ENCODE measurements at regions not wholly inside any gene's neighbourhood (a gene's known extent, or its start where the extent isn't known, plus 50 kb on each side); places are given as distances from the start of the nearest gene placed in this dataset.

DNA sequence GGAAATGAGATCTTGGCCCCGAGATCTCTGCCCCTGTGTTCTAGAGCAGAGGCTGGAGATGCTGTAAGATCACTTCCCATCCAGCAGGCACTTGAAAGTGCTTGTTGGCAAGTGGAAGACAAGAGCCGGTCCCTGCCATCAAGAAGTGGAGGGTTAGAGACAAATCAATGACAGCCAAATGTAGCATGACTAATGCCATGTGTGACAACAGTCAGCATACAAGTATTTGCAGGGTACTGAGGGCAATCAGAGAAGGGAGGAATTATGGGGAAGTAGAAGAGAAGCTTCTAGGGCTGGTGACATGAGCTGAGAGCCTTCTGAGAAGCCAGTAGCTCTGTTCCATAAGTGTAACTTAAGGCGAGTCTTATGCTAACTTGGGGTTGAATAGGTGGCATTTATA, 58.6 kb downstream of the TMEM17 start:
- no peaks in the 10 kb centered on the region for H3K36me3 ChIP-seq (ENCODE audit: control insufficient read depth in 2 of 2, insufficient read depth in 1 of 2, low read length in 2 of 2)
- no peaks in the 10 kb centered on the region for H3K9me3 ChIP-seq (ENCODE audit: control insufficient read depth, insufficient read depth, low read depth, low read length)
- no peak overlapping the region for H3K4me3 ChIP-seq (ENCODE audit: low read depth, low read length)
- no peak for TF ChIP-seq ZNF184 (tag by site-specific recombination; IDR thresholded peaks at IDR 0.05)
- no peak for TF ChIP-seq ZNF610 (tag by site-specific recombination; IDR thresholded peaks at IDR 0.05; ENCODE audit: borderline replicate concordance)
- no peak for TF ChIP-seq YY1 (tag by site-specific recombination; IDR thresholded peaks at IDR 0.05)
- TF ChIP-seq, protein P1, sequence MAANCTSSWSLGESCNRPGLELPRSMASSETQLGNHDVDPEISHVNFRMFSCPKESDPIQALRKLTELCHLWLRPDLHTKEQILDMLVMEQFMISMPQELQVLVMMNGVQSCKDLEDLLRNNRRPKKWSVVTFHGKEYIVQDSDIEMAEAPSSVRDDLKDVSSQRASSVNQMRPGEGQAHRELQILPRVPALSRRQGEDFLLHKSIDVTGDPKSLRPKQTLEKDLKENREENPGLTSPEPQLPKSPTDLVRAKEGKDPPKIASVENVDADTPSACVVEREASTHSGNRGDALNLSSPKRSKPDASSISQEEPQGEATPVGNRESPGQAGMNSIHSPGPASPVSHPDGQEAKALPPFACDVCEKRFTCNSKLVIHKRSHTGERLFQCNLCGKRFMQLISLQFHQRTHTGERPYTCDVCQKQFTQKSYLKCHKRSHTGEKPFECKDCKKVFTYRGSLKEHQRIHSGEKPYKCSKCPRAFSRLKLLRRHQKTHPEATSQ (tag by site-specific recombination; IDR thresholded peaks at IDR 0.05) = no peak
- TF ChIP-seq, protein P2, sequence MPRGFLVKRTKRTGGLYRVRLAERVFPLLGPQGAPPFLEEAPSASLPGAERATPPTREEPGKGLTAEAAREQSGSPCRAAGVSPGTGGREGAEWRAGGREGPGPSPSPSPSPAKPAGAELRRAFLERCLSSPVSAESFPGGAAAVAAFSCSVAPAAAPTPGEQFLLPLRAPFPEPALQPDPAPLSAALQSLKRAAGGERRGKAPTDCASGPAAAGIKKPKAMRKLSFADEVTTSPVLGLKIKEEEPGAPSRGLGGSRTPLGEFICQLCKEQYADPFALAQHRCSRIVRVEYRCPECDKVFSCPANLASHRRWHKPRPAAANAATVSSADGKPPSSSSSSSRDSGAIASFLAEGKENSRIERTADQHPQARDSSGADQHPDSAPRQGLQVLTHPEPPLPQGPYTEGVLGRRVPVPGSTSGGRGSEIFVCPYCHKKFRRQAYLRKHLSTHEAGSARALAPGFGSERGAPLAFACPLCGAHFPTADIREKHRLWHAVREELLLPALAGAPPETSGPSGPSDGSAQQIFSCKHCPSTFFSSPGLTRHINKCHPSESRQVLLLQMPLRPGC (tag by site-specific recombination; IDR thresholded peaks at IDR 0.05) = no peak
- TF ChIP-seq, protein P3, sequence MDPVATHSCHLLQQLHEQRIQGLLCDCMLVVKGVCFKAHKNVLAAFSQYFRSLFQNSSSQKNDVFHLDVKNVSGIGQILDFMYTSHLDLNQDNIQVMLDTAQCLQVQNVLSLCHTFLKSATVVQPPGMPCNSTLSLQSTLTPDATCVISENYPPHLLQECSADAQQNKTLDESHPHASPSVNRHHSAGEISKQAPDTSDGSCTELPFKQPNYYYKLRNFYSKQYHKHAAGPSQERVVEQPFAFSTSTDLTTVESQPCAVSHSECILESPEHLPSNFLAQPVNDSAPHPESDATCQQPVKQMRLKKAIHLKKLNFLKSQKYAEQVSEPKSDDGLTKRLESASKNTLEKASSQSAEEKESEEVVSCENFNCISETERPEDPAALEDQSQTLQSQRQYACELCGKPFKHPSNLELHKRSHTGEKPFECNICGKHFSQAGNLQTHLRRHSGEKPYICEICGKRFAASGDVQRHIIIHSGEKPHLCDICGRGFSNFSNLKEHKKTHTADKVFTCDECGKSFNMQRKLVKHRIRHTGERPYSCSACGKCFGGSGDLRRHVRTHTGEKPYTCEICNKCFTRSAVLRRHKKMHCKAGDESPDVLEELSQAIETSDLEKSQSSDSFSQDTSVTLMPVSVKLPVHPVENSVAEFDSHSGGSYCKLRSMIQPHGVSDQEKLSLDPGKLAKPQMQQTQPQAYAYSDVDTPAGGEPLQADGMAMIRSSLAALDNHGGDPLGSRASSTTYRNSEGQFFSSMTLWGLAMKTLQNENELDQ (tag by site-specific recombination; IDR thresholded peaks at IDR 0.05; ENCODE audit: low read depth) = no peak
- TF ChIP-seq SP2 (tag by site-specific recombination; IDR thresholded peaks at IDR 0.05) = no peak
- TF ChIP-seq ZBTB8A (tag by site-specific recombination; IDR thresholded peaks at IDR 0.05) = no peak
- TF ChIP-seq, protein P4, sequence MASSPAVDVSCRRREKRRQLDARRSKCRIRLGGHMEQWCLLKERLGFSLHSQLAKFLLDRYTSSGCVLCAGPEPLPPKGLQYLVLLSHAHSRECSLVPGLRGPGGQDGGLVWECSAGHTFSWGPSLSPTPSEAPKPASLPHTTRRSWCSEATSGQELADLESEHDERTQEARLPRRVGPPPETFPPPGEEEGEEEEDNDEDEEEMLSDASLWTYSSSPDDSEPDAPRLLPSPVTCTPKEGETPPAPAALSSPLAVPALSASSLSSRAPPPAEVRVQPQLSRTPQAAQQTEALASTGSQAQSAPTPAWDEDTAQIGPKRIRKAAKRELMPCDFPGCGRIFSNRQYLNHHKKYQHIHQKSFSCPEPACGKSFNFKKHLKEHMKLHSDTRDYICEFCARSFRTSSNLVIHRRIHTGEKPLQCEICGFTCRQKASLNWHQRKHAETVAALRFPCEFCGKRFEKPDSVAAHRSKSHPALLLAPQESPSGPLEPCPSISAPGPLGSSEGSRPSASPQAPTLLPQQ (tag by site-specific recombination; IDR thresholded peaks at IDR 0.05) = no peak
- no peak for TF ChIP-seq IKZF3 (tag by site-specific recombination; IDR thresholded peaks at IDR 0.05)
- POLR2A ChIA-PET = no interaction called here
- no peak overlapping the region for H3K27ac ChIP-seq (ENCODE audit: extremely low read depth, low read depth, low read length)
- CTCF ChIA-PET = interaction anchor here (1.0 kb wide), 1 partner anchor 10 kb away, joined by 4 read pairs; no protein-coding TSS in a partner anchor
- no peaks in the 10 kb centered on the region for H3K4me1 ChIP-seq (ENCODE audit: control insufficient read depth, insufficient read depth, low read length)

DNA sequence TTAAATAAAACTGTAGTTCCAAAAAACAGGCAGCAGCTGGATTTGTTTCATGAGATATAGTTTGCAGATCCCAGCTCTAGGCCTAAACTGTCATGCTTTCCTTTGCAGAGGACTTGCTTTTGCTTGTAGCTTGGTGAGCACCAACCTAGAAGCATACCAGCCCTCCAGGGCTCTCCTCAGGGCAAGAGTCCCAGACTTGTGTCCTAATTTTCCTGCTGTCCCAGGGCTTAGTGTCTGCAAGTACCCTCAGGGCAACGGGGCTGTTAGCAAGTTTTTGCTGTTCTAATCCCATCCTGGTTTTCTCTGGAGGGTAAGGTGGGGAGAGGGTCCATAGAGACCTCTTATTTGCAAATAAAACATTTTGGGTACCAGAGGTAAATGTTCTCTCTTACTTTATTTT, 59.5 kb downstream of the TMEM17 start:
- H3K4me3 ChIP-seq (ENCODE audit: low read depth, low read length) = no peak overlapping the region
- TF ChIP-seq ZNF211 (tag by site-specific recombination; IDR thresholded peaks at IDR 0.05; ENCODE audit: low read depth) = no peak
- TF ChIP-seq, protein P5, sequence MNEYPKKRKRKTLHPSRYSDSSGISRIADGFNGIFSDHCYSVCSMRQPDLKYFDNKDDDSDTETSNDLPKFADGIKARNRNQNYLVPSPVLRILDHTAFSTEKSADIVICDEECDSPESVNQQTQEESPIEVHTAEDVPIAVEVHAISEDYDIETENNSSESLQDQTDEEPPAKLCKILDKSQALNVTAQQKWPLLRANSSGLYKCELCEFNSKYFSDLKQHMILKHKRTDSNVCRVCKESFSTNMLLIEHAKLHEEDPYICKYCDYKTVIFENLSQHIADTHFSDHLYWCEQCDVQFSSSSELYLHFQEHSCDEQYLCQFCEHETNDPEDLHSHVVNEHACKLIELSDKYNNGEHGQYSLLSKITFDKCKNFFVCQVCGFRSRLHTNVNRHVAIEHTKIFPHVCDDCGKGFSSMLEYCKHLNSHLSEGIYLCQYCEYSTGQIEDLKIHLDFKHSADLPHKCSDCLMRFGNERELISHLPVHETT (tag by site-specific recombination; IDR thresholded peaks at IDR 0.05) = no peak
- TF ChIP-seq ZNF19 (tag by site-specific recombination; IDR thresholded peaks at IDR 0.05; ENCODE audit: low read depth) = no peak
- TF ChIP-seq, protein P6, sequence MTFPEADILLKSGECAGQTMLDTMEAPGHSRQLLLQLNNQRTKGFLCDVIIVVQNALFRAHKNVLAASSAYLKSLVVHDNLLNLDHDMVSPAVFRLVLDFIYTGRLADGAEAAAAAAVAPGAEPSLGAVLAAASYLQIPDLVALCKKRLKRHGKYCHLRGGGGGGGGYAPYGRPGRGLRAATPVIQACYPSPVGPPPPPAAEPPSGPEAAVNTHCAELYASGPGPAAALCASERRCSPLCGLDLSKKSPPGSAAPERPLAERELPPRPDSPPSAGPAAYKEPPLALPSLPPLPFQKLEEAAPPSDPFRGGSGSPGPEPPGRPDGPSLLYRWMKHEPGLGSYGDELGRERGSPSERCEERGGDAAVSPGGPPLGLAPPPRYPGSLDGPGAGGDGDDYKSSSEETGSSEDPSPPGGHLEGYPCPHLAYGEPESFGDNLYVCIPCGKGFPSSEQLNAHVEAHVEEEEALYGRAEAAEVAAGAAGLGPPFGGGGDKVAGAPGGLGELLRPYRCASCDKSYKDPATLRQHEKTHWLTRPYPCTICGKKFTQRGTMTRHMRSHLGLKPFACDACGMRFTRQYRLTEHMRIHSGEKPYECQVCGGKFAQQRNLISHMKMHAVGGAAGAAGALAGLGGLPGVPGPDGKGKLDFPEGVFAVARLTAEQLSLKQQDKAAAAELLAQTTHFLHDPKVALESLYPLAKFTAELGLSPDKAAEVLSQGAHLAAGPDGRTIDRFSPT (tag by site-specific recombination; IDR thresholded peaks at IDR 0.05) = no peak
- TF ChIP-seq, protein P7, sequence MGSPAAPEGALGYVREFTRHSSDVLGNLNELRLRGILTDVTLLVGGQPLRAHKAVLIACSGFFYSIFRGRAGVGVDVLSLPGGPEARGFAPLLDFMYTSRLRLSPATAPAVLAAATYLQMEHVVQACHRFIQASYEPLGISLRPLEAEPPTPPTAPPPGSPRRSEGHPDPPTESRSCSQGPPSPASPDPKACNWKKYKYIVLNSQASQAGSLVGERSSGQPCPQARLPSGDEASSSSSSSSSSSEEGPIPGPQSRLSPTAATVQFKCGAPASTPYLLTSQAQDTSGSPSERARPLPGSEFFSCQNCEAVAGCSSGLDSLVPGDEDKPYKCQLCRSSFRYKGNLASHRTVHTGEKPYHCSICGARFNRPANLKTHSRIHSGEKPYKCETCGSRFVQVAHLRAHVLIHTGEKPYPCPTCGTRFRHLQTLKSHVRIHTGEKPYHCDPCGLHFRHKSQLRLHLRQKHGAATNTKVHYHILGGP (tag by site-specific recombination; IDR thresholded peaks at IDR 0.05) = no peak
- no peak for TF ChIP-seq EGR2 (tag by site-specific recombination; IDR thresholded peaks at IDR 0.05; ENCODE audit: low read depth)
- TF ChIP-seq ZNF132 (tag by site-specific recombination; IDR thresholded peaks at IDR 0.05; ENCODE audit: borderline replicate concordance) = no peak
- no peak for TF ChIP-seq ZNF548 (tag by site-specific recombination; IDR thresholded peaks at IDR 0.05)
- H3K4me1 ChIP-seq (ENCODE audit: control insufficient read depth, insufficient read depth, low read length) = no peaks in the 10 kb centered on the region
- no peak overlapping the region for H3K27ac ChIP-seq (ENCODE audit: extremely low read depth, low read depth, low read length)
- no peaks in the 10 kb centered on the region for H3K9me3 ChIP-seq (ENCODE audit: control insufficient read depth, insufficient read depth, low read depth, low read length)
- CTCF ChIA-PET = interaction anchor here (2.1 kb wide), 1 partner anchor 11 kb away, joined by 5 read pairs; no protein-coding TSS in a partner anchor
- POLR2A ChIA-PET = no interaction called here
- H3K36me3 ChIP-seq (ENCODE audit: control insufficient read depth in 2 of 2, insufficient read depth in 1 of 2, low read length in 2 of 2) = no peaks in the 10 kb centered on the region

Measured in HEK293 (cell line).